Kidney tubule cell (primary cell): ENCODE measurements at regions not wholly inside any gene's neighbourhood (a gene's known extent, or its start where the extent isn't known, plus 50 kb on each side); places are given as distances from the start of the nearest gene placed in this dataset.

ENCODE experiments used
- DNase-seq: peaks from one replicate; pipeline ENCODE4 v3.0.0-alpha.2; 2018; ENCODE audit warnings: low spot score

- no peak for DNase-seq
These were observed 1674.9 kb upstream of the PCDH20 start for GRCh38 chr13:63090524-63090923.

- DNase-seq = no peak
These were observed 1672.6 kb upstream of the PCDH20 start for GRCh38 chr13:63088226-63088625.

- DNase-seq = no peak
These were observed 1670.6 kb upstream of the PCDH20 start for GRCh38 chr13:63086286-63086685.

GRCh38 chr13:63085851-63086250 is 1670.2 kb upstream of the PCDH20 start:
- no peak for DNase-seq

- DNase-seq = no peak
These were observed 1665.9 kb upstream of the PCDH20 start for GRCh38 chr13:63081400-63082014.

- DNase-seq = no peak
These were observed 1659.5 kb upstream of the PCDH20 start for GRCh38 chr13:63075126-63075525.

GRCh38 chr13:63050287-63050686 is 1634.6 kb upstream of the PCDH20 start:
- no peak for DNase-seq

- DNase-seq = no peak
These were observed 1633.0 kb upstream of the PCDH20 start for GRCh38 chr13:63048653-63049052.

GRCh38 chr13:63044589-63045313 is 1629.1 kb upstream of the PCDH20 start:
- DNase-seq = peak; percentile 19

- DNase-seq = no peak
These were observed 1627.0 kb upstream of the PCDH20 start for GRCh38 chr13:63042686-63043085.

GRCh38 chr13:63041640-63042414 is 1626.2 kb upstream of the PCDH20 start:
- peak; percentile 26 for DNase-seq

- no peak for DNase-seq
These were observed 1610.7 kb upstream of the PCDH20 start for GRCh38 chr13:63026285-63026797.

GRCh38 chr13:63025741-63026140 is 1610.1 kb upstream of the PCDH20 start:
- no peak for DNase-seq

- DNase-seq = no peak
These were observed 1608.8 kb upstream of the PCDH20 start for GRCh38 chr13:63024458-63024857.

- no peak for DNase-seq
These were observed 1596.3 kb upstream of the PCDH20 start for GRCh38 chr13:63011996-63012395.

GRCh38 chr13:63010072-63010658 is 1594.5 kb upstream of the PCDH20 start:
- no peak for DNase-seq

GRCh38 chr13:63005625-63006024 is 1590.0 kb upstream of the PCDH20 start:
- no peak for DNase-seq

- DNase-seq = no peak
These were observed 1582.0 kb upstream of the PCDH20 start for GRCh38 chr13:62997696-62998095.

GRCh38 chr13:62997038-62997599 is 1581.5 kb upstream of the PCDH20 start:
- DNase-seq = no peak

GRCh38 chr13:62973804-62974203 is 1558.2 kb upstream of the PCDH20 start:
- no peak for DNase-seq

- no peak for DNase-seq
These were observed 1548.9 kb upstream of the PCDH20 start for GRCh38 chr13:62964522-62964921.

- DNase-seq = no peak
These were observed 1545.1 kb upstream of the PCDH20 start for GRCh38 chr13:62960723-62961122.
